ENCODE measurements at regions not wholly inside any gene's neighbourhood (a gene's known extent, or its start where the extent isn't known, plus 50 kb on each side); places are given as distances from the start of the nearest gene placed in this dataset.

- no peak for DNase-seq (ENCODE audit: low spot score)
Measured at GRCh38 chr2:7931808-7932207, 750.0 kb upstream of the ID2 start.

- no peak for DNase-seq (ENCODE audit: low spot score)
Measured at GRCh38 chr2:7933672-7934071, 748.2 kb upstream of the ID2 start.

- DNase-seq (ENCODE audit: low spot score), result no peak
Measured at GRCh38 chr2:7934476-7934875, 747.4 kb upstream of the ID2 start.

GRCh38 chr2:7937082-7937481 lies 744.8 kb upstream of the ID2 start:
- no peak for DNase-seq (ENCODE audit: low spot score)

- DNase-seq (ENCODE audit: low spot score), result no peak
Measured at GRCh38 chr2:7940723-7941122, 741.1 kb upstream of the ID2 start.

GRCh38 chr2:7943446-7943845 lies 738.4 kb upstream of the ID2 start:
- DNase-seq (ENCODE audit: low spot score), result no peak

- DNase-seq (ENCODE audit: low spot score), result no peak
Measured at GRCh38 chr2:7945026-7945425, 736.8 kb upstream of the ID2 start.

GRCh38 chr2:7950035-7950612 lies 731.7 kb upstream of the ID2 start:
- no peak for DNase-seq (ENCODE audit: low spot score)

- no peak for DNase-seq (ENCODE audit: low spot score)
Measured at GRCh38 chr2:7951001-7951400, 730.9 kb upstream of the ID2 start.

GRCh38 chr2:7951490-7951889 lies 730.4 kb upstream of the ID2 start:
- DNase-seq (ENCODE audit: low spot score), result no peak

GRCh38 chr2:7952046-7952745 lies 729.7 kb upstream of the ID2 start:
- DNase-seq (ENCODE audit: low spot score), result no peak

GRCh38 chr2:7953195-7953594 lies 728.7 kb upstream of the ID2 start:
- no peak for DNase-seq (ENCODE audit: low spot score)

GRCh38 chr2:7954234-7954633 lies 727.6 kb upstream of the ID2 start:
- DNase-seq (ENCODE audit: low spot score), result no peak

- no peak for DNase-seq (ENCODE audit: low spot score)
Measured at GRCh38 chr2:7956126-7956689, 725.6 kb upstream of the ID2 start.

GRCh38 chr2:7961550-7961949 lies 720.3 kb upstream of the ID2 start:
- no peak for DNase-seq (ENCODE audit: low spot score)

GRCh38 chr2:7962161-7962560 lies 719.7 kb upstream of the ID2 start:
- no peak for DNase-seq (ENCODE audit: low spot score)

GRCh38 chr2:7963787-7964186 lies 718.1 kb upstream of the ID2 start:
- DNase-seq (ENCODE audit: low spot score), result no peak

GRCh38 chr2:7966032-7966431 lies 715.8 kb upstream of the ID2 start:
- DNase-seq (ENCODE audit: low spot score), result no peak

- no peak for DNase-seq (ENCODE audit: low spot score)
Measured at GRCh38 chr2:7967707-7968405, 714.0 kb upstream of the ID2 start.

GRCh38 chr2:7969756-7970515 lies 711.9 kb upstream of the ID2 start:
- no peak for DNase-seq (ENCODE audit: low spot score)

GRCh38 chr2:7971248-7971647 lies 710.6 kb upstream of the ID2 start:
- DNase-seq (ENCODE audit: low spot score), result no peak

- no peak for DNase-seq (ENCODE audit: low spot score)
Measured at GRCh38 chr2:7971841-7972240, 710.0 kb upstream of the ID2 start.
